ENCODE measurements at regions not wholly inside any gene's neighbourhood (a gene's known extent, or its start where the extent isn't known, plus 50 kb on each side); places are given as distances from the start of the nearest gene placed in this dataset.
"Not testable (repeated sequence)": the region's sequence is repeated elsewhere in the genome, so short reads cannot be mapped to it uniquely, and the experiment has no call there.

GRCh38 chr12:88921434-88921833 is 341.2 kb upstream of the KITLG start:
- H3K4me3 Mint-ChIP-seq: no peak overlapping the region
- H3K9me3 Mint-ChIP-seq: no peaks in the 10 kb centered on the region
- ATAC-seq (replicated peaks): no peak
- H3K4me1 Mint-ChIP-seq: no peaks in the 10 kb centered on the region
- H3K27ac Mint-ChIP-seq: no peak overlapping the region
- no peaks in the 10 kb centered on the region for H3K27me3 Mint-ChIP-seq
- no peaks in the 10 kb centered on the region for H3K36me3 Mint-ChIP-seq (ENCODE audit: low read depth)

DNA sequence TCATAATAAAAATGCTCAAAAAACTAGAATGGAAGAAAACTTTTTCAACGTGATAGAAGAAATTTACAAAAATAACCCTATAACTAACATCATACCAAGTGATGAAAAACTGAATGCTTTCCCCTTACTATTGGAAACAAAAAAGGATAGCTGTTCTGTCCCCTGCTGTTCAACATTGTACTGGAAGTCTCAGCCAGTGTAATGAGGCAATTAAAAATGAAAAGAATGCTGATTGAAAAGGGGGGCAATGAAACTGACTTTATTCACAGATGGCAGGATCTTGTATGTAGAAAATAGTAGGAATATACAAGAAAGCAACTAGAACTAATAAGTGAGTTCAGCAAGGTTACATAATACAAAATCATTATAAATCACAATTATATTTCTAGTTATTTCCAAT is 337.9 kb upstream of the KITLG start:
- Mint-ChIP-seq H3K9me3 (peaks cover 12% of the 10 kb centered on the region), H3K4me1 (no peaks in the 10 kb centered on the region), H3K4me3 (no peak overlapping the region), H3K27ac (no peak overlapping the region), H3K36me3 (ENCODE audit: low read depth) (no peaks in the 10 kb centered on the region), H3K27me3 (peaks cover 3% of the 10 kb centered on the region)
- ATAC-seq (replicated peaks): no peak

GRCh38 chr12:88914967-88915366 is 334.7 kb upstream of the KITLG start:
- H3K4me3 Mint-ChIP-seq: no peak overlapping the region
- H3K9me3 Mint-ChIP-seq: peaks cover 16% of the 10 kb centered on the region
- H3K27me3 Mint-ChIP-seq: peaks cover 3% of the 10 kb centered on the region
- H3K36me3 Mint-ChIP-seq (ENCODE audit: low read depth): no peaks in the 10 kb centered on the region
- H3K27ac Mint-ChIP-seq: no peak overlapping the region
- no peak for ATAC-seq (replicated peaks)
- H3K4me1 Mint-ChIP-seq: no peaks in the 10 kb centered on the region

DNA sequence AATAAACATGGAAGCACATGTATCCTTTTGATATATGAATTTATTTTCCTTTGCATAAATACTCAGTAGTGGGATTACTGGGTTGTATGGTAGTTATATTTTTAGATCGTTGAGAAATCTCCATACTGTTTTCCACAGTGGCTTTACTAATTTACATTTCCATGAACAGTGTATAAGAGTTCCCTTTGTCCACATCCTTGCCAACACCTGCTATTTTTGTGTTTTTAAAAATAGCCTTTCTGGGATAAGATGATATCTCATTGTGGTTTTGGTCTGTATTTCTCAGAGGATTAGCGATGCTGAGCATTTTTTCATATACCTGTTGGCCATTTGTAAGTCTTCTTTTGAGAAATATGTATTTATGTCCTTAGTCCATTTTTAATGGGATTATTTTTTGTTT is 329.2 kb upstream of the KITLG start:
- Mint-ChIP-seq H3K27me3 (no peaks in the 10 kb centered on the region), H3K36me3 (ENCODE audit: low read depth) (no peaks in the 10 kb centered on the region), H3K27ac (no peak overlapping the region), H3K9me3 (peaks cover 13% of the 10 kb centered on the region), H3K4me1 (no peaks in the 10 kb centered on the region), H3K4me3 (no peak overlapping the region)
- ATAC-seq (replicated peaks): no peak

DNA sequence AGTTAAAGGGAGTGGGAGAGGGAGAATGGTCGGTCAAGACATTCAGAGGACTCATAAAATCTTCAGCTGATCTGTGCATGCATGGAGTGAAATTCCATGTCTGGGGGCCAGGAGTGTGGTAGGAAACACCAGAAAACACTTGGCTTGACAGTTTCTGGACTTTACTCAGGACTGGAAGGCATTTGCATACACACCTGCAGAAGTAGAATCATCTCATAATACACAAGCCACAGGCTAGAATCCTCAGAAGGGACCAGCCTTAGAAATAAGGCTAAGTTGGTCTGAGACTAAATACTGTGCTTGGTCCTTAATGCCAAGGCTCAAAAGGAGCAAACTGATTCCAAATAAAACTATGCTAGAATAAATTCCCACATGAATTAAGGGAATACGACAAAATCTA is 328.1 kb upstream of the KITLG start:
- ATAC-seq (replicated peaks): no peak
- Mint-ChIP-seq H3K4me3 (no peak overlapping the region), H3K9me3 (peaks cover 6% of the 10 kb centered on the region), H3K36me3 (ENCODE audit: low read depth) (no peaks in the 10 kb centered on the region), H3K27ac (no peak overlapping the region), H3K4me1 (no peaks in the 10 kb centered on the region), H3K27me3 (peaks cover under 1% of the 10 kb centered on the region)

DNA sequence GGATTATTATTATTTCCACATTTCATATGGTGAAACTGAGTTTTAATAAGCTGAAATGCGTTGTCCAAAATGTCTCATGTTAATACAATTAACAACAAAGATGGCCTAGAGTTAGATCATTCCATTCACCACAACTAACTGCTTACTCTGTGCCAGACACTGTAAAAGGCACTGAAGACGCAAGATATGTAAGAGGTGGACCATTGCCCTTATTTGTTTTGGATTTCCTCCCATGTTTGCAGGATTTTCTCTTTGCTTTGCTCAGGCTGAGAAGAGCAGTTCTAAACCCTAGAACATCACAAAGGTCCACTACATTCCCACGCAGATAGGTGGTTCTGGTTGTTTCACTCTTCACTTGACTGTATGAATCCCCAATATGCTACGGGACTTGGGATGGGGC is 324.4 kb upstream of the KITLG start:
- ATAC-seq (replicated peaks): no peak
- Mint-ChIP-seq H3K4me1 (no peaks in the 10 kb centered on the region), H3K4me3 (no peak overlapping the region)

DNA sequence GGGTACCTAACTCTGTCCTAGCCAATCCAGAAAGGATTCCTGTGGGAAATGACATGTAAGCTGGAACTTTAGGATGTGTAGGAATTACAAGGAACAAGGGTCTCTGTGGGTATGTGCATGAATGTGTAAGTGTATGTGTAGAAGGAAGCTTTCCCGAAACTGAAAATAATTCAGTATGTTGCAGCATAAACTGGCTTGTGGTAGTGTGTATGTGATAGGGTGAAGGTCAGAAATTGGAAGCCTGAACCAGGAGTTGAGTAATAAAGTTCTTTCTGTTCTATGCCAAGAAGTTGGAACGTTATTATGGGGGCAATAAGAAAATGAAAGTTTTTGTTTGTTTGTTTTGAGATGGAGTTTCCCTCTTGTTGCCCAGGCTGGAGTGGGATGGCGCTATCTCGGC is 323.1 kb upstream of the KITLG start:
- Mint-ChIP-seq H3K4me1 (no peaks in the 10 kb centered on the region), H3K36me3 (ENCODE audit: low read depth) (no peaks in the 10 kb centered on the region), H3K27ac (no peak overlapping the region), H3K27me3 (peaks cover 5% of the 10 kb centered on the region), H3K4me3 (no peak overlapping the region), H3K9me3 (no peaks in the 10 kb centered on the region)
- no peak for ATAC-seq (replicated peaks)

More for the DNA sequence above, 324.4 kb upstream of the KITLG start:
- Mint-ChIP-seq H3K27me3 (peaks cover 5% of the 10 kb centered on the region), H3K9me3 (no peaks in the 10 kb centered on the region), H3K36me3 (ENCODE audit: low read depth) (no peaks in the 10 kb centered on the region), H3K27ac (no peak overlapping the region)

- no peak for ATAC-seq (replicated peaks)
- no peak overlapping the region for H3K27ac Mint-ChIP-seq
- H3K36me3 Mint-ChIP-seq (ENCODE audit: low read depth): no peaks in the 10 kb centered on the region
- no peaks in the 10 kb centered on the region for H3K9me3 Mint-ChIP-seq
- H3K4me1 Mint-ChIP-seq: no peaks in the 10 kb centered on the region
- no peak overlapping the region for H3K4me3 Mint-ChIP-seq
- no peaks in the 10 kb centered on the region for H3K27me3 Mint-ChIP-seq
Observed at GRCh38 chr12:88897723-88898122, 317.5 kb upstream of the KITLG start.

GRCh38 chr12:88896958-88897357 is 316.7 kb upstream of the KITLG start:
- Mint-ChIP-seq H3K4me1 (no peaks in the 10 kb centered on the region), H3K27me3 (no peaks in the 10 kb centered on the region), H3K4me3 (no peak overlapping the region), H3K36me3 (ENCODE audit: low read depth) (no peaks in the 10 kb centered on the region), H3K9me3 (no peaks in the 10 kb centered on the region), H3K27ac (no peak overlapping the region)
- ATAC-seq (replicated peaks): no peak

GRCh38 chr12:88895634-88896033 is 315.4 kb upstream of the KITLG start:
- H3K4me1 Mint-ChIP-seq: no peaks in the 10 kb centered on the region
- H3K27ac Mint-ChIP-seq: no peak overlapping the region
- ATAC-seq (replicated peaks): no peak
- no peak overlapping the region for H3K4me3 Mint-ChIP-seq
- H3K27me3 Mint-ChIP-seq: no peaks in the 10 kb centered on the region
- H3K9me3 Mint-ChIP-seq: no peaks in the 10 kb centered on the region
- no peaks in the 10 kb centered on the region for H3K36me3 Mint-ChIP-seq (ENCODE audit: low read depth)

- no peaks in the 10 kb centered on the region for H3K9me3 Mint-ChIP-seq
- H3K4me3 Mint-ChIP-seq: no peak overlapping the region
- H3K27ac Mint-ChIP-seq: no peak overlapping the region
- no peaks in the 10 kb centered on the region for H3K27me3 Mint-ChIP-seq
- ATAC-seq (replicated peaks): no peak
- no peaks in the 10 kb centered on the region for H3K4me1 Mint-ChIP-seq
- H3K36me3 Mint-ChIP-seq (ENCODE audit: low read depth): no peaks in the 10 kb centered on the region
Observed at GRCh38 chr12:88893801-88894200, 313.5 kb upstream of the KITLG start.

DNA sequence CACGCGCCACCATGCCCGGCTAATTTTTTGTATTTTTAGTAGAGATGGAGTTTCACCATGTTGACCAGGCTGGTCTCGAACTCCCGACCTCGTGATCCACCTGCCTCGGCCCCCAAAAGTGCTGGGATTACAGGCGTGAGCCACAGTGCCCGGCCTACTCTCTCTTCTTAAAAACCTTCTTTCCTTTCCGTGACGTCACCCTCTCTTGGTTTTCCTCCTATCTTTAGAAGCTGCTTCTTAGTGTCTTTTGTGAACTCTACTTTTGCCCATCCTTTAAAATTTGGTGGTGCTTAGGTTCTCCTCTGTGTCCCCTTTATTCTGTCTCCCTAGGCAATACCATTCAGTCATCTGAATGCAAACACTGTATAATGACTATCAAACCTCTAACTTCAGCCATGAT is 311.2 kb upstream of the KITLG start:
- not testable (repeated sequence) for H3K4me1 Mint-ChIP-seq

GRCh38 chr12:88889326-88890110 is 309.2 kb upstream of the KITLG start:
- Mint-ChIP-seq H3K9me3 (no peaks in the 10 kb centered on the region), H3K27ac (no peak overlapping the region), H3K4me3 (no peak overlapping the region), H3K4me1 (no peaks in the 10 kb centered on the region), H3K27me3 (no peaks in the 10 kb centered on the region), H3K36me3 (ENCODE audit: low read depth) (no peaks in the 10 kb centered on the region)
- no peak for ATAC-seq (replicated peaks)

More for the DNA sequence above, 311.2 kb upstream of the KITLG start:
- not testable (repeated sequence) for H3K4me3 Mint-ChIP-seq; H3K27ac Mint-ChIP-seq; H3K27me3 Mint-ChIP-seq; H3K36me3 Mint-ChIP-seq (ENCODE audit: low read depth); H3K9me3 Mint-ChIP-seq; ATAC-seq (replicated peaks)

DNA sequence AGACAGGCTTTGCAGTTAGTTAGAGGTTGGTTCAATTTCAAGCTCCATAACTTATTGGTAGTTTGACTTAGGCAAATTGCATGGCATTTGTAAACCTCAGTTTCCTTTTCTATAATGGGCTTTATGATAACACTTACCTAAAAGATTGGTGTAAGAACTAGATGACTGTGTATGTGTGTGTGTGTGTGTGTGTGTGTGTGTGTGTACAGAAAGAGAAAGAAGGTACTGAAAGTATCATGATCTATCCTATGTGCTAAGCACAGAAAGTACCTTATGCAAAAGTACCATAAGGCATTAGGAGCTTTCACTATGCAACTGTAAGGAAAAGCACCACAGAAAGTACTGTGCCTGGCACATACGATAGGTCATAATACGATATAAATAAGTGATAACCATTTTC is 304.3 kb upstream of the KITLG start:
- Mint-ChIP-seq H3K9me3 (no peaks in the 10 kb centered on the region), H3K4me3 (no peak overlapping the region), H3K27me3 (peaks cover 4% of the 10 kb centered on the region), H3K36me3 (ENCODE audit: low read depth) (no peaks in the 10 kb centered on the region), H3K4me1 (no peaks in the 10 kb centered on the region), H3K27ac (no peak overlapping the region)
- ATAC-seq (replicated peaks): no peak

- Mint-ChIP-seq H3K27me3 (peaks cover 4% of the 10 kb centered on the region), H3K4me3 (no peak overlapping the region), H3K4me1 (no peaks in the 10 kb centered on the region), H3K9me3 (no peaks in the 10 kb centered on the region), H3K36me3 (ENCODE audit: low read depth) (no peaks in the 10 kb centered on the region), H3K27ac (no peak overlapping the region)
- ATAC-seq (replicated peaks): no peak
Observed at GRCh38 chr12:88882662-88883061, 302.4 kb upstream of the KITLG start.

DNA sequence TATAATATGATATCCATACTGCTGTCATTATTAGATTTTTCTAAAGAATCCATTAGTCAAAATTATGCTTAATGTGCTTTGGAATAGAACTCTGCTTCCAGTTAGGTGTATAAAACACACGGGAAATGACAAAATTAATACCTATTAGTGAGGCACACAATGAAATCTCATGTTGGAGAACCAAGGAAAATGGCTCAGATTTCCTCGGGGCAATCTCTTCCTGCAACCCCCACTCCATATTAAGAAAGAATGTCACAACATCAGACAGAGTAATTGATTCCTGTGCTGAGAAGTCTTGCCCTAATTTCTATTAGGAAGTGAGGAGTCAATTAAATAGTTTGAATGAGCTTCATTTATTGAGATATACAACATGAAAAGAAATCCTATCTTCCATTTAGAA is 299.8 kb upstream of the KITLG start:
- Mint-ChIP-seq H3K4me3 (no peak overlapping the region), H3K27ac (no peak overlapping the region), H3K36me3 (ENCODE audit: low read depth) (no peaks in the 10 kb centered on the region), H3K9me3 (no peaks in the 10 kb centered on the region), H3K4me1 (no peaks in the 10 kb centered on the region), H3K27me3 (peaks cover 8% of the 10 kb centered on the region)
- no peak for ATAC-seq (replicated peaks)
